GM23338 (cell line): ENCODE measurements at regions not wholly inside any gene's neighbourhood (a gene's known extent, or its start where the extent isn't known, plus 50 kb on each side); places are given as distances from the start of the nearest gene placed in this dataset.
A peak's percentile ranks its signal among the peaks of the same experiment; 100 is the strongest.

ENCODE experiments used
- ATAC-seq: fragments of 200-7000 bp; cut with Tn5 transposase; 3 replicates; pipeline ENCODE4 v1.9.1; 2020
- DNase-seq: peaks from one replicate; pipeline ENCODE4 v3.0.0-alpha.2; 2015; ENCODE audit warnings: low spot score
- H2AFZ ChIP-seq: fragments of 200-600 bp; sonication (generic); 2 replicates; pipeline ENCODE4 v1.8.0; 2016; ENCODE audit warnings: antibody characterized with exemption, mild to moderate bottlenecking, moderate library complexity
- H3F3A ChIP-seq: fragments of 200-600 bp; sonication (generic); replicated peaks from 2 replicates; pipeline ENCODE4 v1.8.0; 2017; ENCODE audit warnings: antibody characterized with exemption, mixed run types, low read depth
- H3K27ac ChIP-seq: fragments of 200-600 bp; sonication (generic); 2 replicates; pipeline ENCODE4 v1.6.1; 2016; ENCODE audit warnings: low read depth
- H3K27me3 ChIP-seq: fragments of 200-600 bp; sonication (generic); 2 replicates; pipeline ENCODE4 v1.8.0; 2016; ENCODE audit warnings: mild to moderate bottlenecking, mixed run types, moderate library complexity; ENCODE audit not compliant: insufficient read depth
- H3K36me3 ChIP-seq: fragments of 200-600 bp; sonication (generic); 2 replicates; pipeline ENCODE4 v1.8.0; 2016; ENCODE audit warnings: mild to moderate bottlenecking; ENCODE audit not compliant: insufficient read depth
- H3K4me1 ChIP-seq: fragments of 200-600 bp; sonication (generic); 2 replicates; pipeline ENCODE4 v1.8.0; 2016; ENCODE audit warnings: mild to moderate bottlenecking, moderate library complexity; ENCODE audit not compliant: insufficient read depth
- H3K4me2 ChIP-seq: fragments of 200-600 bp; sonication (generic); 2 replicates; pipeline ENCODE4 v1.7.1; 2017; ENCODE audit warnings: mixed run types
- H3K4me3 ChIP-seq: fragments of 200-600 bp; sonication (generic); 2 replicates; pipeline ENCODE4 v1.6.1; 2016; ENCODE audit warnings: mixed run types
- H3K79me2 ChIP-seq: fragments of 200-600 bp; sonication (generic); replicated peaks from 2 replicates; pipeline ENCODE4 v1.8.0; 2017; ENCODE audit warnings: mild to moderate bottlenecking; ENCODE audit not compliant: insufficient read depth
- H3K9me2 ChIP-seq: fragments of 200-600 bp; sonication (generic); 2 replicates; pipeline ENCODE4 v1.8.0; 2017; ENCODE audit not compliant: insufficient read depth
- H4K20me1 ChIP-seq: fragments of 200-600 bp; sonication (generic); replicated peaks from 2 replicates; pipeline ENCODE4 v1.8.0; 2017; ENCODE audit warnings: mild to moderate bottlenecking; ENCODE audit not compliant: insufficient read depth
- H3K27ac Mint-ChIP-seq: 2 replicates; pipeline ENCODE4 v1.8.0; 2020; ENCODE audit warnings: inconsistent platforms, mild to moderate bottlenecking, moderate library complexity, mixed read lengths
- H3K27me3 Mint-ChIP-seq: 3 replicates; pipeline ENCODE4 v1.8.0; 2022; ENCODE audit warnings: low read depth, mild to moderate bottlenecking, moderate library complexity, mixed read lengths, inconsistent platforms; ENCODE audit not compliant: insufficient read depth, poor library complexity
- H3K36me3 Mint-ChIP-seq: 3 replicates; pipeline ENCODE4 v1.8.0; 2021; ENCODE audit warnings: low read depth, mild to moderate bottlenecking, inconsistent platforms, moderate library complexity, mixed read lengths
- H3K4me1 Mint-ChIP-seq: 3 replicates; pipeline ENCODE4 v1.8.0; 2020; ENCODE audit warnings: mild to moderate bottlenecking, inconsistent platforms, mixed read lengths
- H3K4me3 Mint-ChIP-seq: 3 replicates; pipeline ENCODE4 v1.8.0; 2021; ENCODE audit warnings: moderate library complexity, mild to moderate bottlenecking, inconsistent platforms, mixed read lengths
- H3K9me3 Mint-ChIP-seq: 3 replicates; pipeline ENCODE4 v1.8.0; 2020; ENCODE audit warnings: moderate library complexity, mild to moderate bottlenecking, inconsistent platforms, mixed read lengths
- CREB1 ChIP-seq: fragments of 250-450 bp; sonication (Bioruptor Pico); IDR thresholded peaks from 2 replicates; pipeline ENCODE4 v1.5.0; 2020; ENCODE audit warnings: low read depth, mild to moderate bottlenecking, moderate library complexity
- ETS1 ChIP-seq: IDR thresholded peaks from 2 replicates; pipeline ENCODE4 v1.6.1; 2016; ENCODE audit warnings: antibody characterized with exemption
- EZH2 ChIP-seq: fragments of 200-600 bp; sonication (generic); IDR thresholded peaks from one replicate; pipeline ENCODE4 v1.8.0; 2017; ENCODE audit warnings: antibody characterized with exemption, mild to moderate bottlenecking, low read depth; ENCODE audit not compliant: unreplicated experiment
- EZH2phosphoT487 ChIP-seq: fragments of 200-600 bp; sonication (generic); IDR thresholded peaks from one replicate; pipeline ENCODE4 v1.8.1; 2018; ENCODE audit warnings: antibody characterized with exemption; ENCODE audit not compliant: unreplicated experiment
- JUNB ChIP-seq: IDR thresholded peaks from one replicate; pipeline ENCODE4 v1.6.1; 2016; ENCODE audit warnings: antibody characterized with exemption; ENCODE audit not compliant: unreplicated experiment
- NANOG ChIP-seq: IDR thresholded peaks from 2 replicates; pipeline ENCODE4 v1.6.1; 2016; ENCODE audit warnings: antibody characterized with exemption, borderline replicate concordance
- POLR2AphosphoS5 ChIP-seq: IDR thresholded peaks from 2 replicates; pipeline ENCODE4 v1.6.1; 2016; ENCODE audit warnings: antibody characterized with exemption, low read depth
- REST ChIP-seq: IDR thresholded peaks from one replicate; pipeline ENCODE4 v1.6.1; 2018; ENCODE audit warnings: antibody characterized with exemption; ENCODE audit not compliant: unreplicated experiment
- STAT1 ChIP-seq: IDR thresholded peaks from one replicate; pipeline ENCODE4 v1.6.1; 2016; ENCODE audit warnings: antibody characterized with exemption; ENCODE audit not compliant: unreplicated experiment
- ZNF114 ChIP-seq: fragments of 250-450 bp; sonication (Bioruptor Pico); IDR thresholded peaks from 2 replicates; pipeline ENCODE4 v1.5.0; 2020; ENCODE audit warnings: mild to moderate bottlenecking, moderate library complexity
- ZNF331 ChIP-seq: fragments of 250-450 bp; sonication (Bioruptor Pico); IDR thresholded peaks from 2 replicates; pipeline ENCODE4 v1.5.0; 2020; ENCODE audit warnings: low read depth, mild to moderate bottlenecking, moderate library complexity
- TF ChIP-seq, protein P1 (sequence below): fragments of 250-450 bp; sonication (Bioruptor Pico); IDR thresholded peaks from 2 replicates; pipeline ENCODE4 v1.5.0; 2020; ENCODE audit warnings: mild to moderate bottlenecking, moderate library complexity
- TF ChIP-seq, protein P2 (sequence below), 2 experiments: fragments of 200-600 bp in 1 of 2; sonication (generic) in 1 of 2; conservative IDR thresholded peaks; 2 replicates each; pipeline versions ENCODE4 v1.5.1 to v1.6.1; 2016 to 2017; ENCODE audit warnings: antibody characterized with exemption in 2 of 2, low read depth in 2 of 2, mild to moderate bottlenecking in 2 of 2, moderate library complexity in 1 of 2

DNA sequence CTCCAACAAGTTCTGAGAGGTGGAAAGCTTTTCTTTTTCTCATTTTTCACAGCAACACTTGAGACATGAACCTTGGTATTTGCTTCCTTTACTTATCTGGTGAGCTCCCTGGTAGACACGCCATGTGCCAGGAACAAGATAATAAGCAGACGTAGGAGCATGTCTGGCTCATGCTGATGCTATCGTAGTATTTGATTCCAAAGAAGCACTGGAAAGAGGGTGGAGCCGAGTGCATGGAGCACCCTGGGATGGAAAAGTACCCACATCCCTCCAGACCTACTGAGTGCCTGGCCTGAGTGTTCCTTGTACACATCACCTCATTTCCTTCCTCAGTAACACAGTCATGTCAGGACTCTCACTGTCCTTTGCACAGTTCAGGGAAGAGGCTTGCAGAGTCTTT is 231.0 kb downstream of the CBLN1 start:
- Mint-ChIP-seq H3K27ac (no peak overlapping the region), H3K36me3 (no peaks in the 10 kb centered on the region), H3K4me3 (no peak overlapping the region), H3K4me1 (peaks cover 3% of the 10 kb centered on the region), H3K9me3 (no peaks in the 10 kb centered on the region), H3K27me3 (peaks cover 6% of the 10 kb centered on the region)
- H3K4me1 ChIP-seq: peaks cover 3% of the 10 kb centered on the region
- 0 out of 2 replicates have a peak overlapping the region, but pooled peaks have one; percentile 43 for H2AFZ ChIP-seq
- H4K20me1 ChIP-seq: no peaks in the 10 kb centered on the region
- H3F3A ChIP-seq: no peaks in the 10 kb centered on the region
- H3K27me3 ChIP-seq: no peaks in the 10 kb centered on the region
- no peak for DNase-seq
- no peaks in the 10 kb centered on the region for H3K79me2 ChIP-seq
- H3K9me2 ChIP-seq: no peaks in the 10 kb centered on the region
- TF ChIP-seq ETS1: no peak
- no peak for TF ChIP-seq POLR2AphosphoS5
- no peak for TF ChIP-seq STAT1
- TF ChIP-seq, protein P1, sequence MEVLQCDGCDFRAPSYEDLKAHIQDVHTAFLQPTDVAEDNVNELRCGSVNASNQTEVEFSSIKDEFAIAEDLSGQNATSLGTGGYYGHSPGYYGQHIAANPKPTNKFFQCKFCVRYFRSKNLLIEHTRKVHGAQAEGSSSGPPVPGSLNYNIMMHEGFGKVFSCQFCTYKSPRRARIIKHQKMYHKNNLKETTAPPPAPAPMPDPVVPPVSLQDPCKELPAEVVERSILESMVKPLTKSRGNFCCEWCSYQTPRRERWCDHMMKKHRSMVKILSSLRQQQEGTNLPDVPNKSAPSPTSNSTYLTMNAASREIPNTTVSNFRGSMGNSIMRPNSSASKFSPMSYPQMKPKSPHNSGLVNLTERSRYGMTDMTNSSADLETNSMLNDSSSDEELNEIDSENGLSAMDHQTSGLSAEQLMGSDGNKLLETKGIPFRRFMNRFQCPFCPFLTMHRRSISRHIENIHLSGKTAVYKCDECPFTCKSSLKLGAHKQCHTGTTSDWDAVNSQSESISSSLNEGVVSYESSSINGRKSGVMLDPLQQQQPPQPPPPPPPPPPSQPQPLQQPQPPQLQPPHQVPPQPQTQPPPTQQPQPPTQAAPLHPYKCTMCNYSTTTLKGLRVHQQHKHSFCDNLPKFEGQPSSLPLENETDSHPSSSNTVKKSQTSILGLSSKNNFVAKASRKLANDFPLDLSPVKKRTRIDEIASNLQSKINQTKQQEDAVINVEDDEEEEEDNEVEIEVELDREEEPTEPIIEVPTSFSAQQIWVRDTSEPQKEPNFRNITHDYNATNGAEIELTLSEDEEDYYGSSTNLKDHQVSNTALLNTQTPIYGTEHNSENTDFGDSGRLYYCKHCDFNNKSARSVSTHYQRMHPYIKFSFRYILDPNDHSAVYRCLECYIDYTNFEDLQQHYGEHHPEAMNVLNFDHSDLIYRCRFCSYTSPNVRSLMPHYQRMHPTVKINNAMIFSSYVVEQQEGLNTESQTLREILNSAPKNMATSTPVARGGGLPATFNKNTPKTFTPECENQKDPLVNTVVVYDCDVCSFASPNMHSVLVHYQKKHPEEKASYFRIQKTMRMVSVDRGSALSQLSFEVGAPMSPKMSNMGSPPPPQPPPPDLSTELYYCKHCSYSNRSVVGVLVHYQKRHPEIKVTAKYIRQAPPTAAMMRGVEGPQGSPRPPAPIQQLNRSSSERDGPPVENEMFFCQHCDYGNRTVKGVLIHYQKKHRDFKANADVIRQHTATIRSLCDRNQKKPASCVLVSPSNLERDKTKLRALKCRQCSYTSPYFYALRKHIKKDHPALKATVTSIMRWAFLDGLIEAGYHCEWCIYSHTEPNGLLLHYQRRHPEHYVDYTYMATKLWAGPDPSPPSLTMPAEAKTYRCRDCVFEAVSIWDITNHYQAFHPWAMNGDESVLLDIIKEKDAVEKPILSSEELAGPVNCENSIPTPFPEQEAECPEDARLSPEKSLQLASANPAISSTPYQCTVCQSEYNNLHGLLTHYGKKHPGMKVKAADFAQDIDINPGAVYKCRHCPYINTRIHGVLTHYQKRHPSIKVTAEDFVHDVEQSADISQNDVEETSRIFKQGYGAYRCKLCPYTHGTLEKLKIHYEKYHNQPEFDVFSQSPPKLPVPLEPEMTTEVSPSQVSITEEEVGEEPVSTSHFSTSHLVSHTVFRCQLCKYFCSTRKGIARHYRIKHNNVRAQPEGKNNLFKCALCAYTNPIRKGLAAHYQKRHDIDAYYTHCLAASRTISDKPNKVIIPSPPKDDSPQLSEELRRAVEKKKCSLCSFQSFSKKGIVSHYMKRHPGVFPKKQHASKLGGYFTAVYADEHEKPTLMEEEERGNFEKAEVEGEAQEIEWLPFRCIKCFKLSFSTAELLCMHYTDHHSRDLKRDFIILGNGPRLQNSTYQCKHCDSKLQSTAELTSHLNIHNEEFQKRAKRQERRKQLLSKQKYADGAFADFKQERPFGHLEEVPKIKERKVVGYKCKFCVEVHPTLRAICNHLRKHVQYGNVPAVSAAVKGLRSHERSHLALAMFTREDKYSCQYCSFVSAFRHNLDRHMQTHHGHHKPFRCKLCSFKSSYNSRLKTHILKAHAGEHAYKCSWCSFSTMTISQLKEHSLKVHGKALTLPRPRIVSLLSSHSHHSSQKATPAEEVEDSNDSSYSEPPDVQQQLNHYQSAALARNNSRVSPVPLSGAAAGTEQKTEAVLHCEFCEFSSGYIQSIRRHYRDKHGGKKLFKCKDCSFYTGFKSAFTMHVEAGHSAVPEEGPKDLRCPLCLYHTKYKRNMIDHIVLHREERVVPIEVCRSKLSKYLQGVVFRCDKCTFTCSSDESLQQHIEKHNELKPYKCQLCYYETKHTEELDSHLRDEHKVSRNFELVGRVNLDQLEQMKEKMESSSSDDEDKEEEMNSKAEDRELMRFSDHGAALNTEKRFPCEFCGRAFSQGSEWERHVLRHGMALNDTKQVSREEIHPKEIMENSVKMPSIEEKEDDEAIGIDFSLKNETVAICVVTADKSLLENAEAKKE (CRISPR knock-in tag): no peak
- no peak for TF ChIP-seq ZNF114 (CRISPR knock-in tag)
- TF ChIP-seq EZH2phosphoT487: no peak
- TF ChIP-seq, protein P2, sequence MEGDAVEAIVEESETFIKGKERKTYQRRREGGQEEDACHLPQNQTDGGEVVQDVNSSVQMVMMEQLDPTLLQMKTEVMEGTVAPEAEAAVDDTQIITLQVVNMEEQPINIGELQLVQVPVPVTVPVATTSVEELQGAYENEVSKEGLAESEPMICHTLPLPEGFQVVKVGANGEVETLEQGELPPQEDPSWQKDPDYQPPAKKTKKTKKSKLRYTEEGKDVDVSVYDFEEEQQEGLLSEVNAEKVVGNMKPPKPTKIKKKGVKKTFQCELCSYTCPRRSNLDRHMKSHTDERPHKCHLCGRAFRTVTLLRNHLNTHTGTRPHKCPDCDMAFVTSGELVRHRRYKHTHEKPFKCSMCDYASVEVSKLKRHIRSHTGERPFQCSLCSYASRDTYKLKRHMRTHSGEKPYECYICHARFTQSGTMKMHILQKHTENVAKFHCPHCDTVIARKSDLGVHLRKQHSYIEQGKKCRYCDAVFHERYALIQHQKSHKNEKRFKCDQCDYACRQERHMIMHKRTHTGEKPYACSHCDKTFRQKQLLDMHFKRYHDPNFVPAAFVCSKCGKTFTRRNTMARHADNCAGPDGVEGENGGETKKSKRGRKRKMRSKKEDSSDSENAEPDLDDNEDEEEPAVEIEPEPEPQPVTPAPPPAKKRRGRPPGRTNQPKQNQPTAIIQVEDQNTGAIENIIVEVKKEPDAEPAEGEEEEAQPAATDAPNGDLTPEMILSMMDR (conservative IDR thresholded peaks at IDR 0.05; ENCODE audit: low read depth in 2 of 2): no peak
- TF ChIP-seq EZH2: no peak
- no peak for TF ChIP-seq ZNF331 (CRISPR knock-in tag)
- TF ChIP-seq NANOG: no peak
- TF ChIP-seq CREB1: no peak
- no peak for TF ChIP-seq REST
- no peak for TF ChIP-seq JUNB
- ATAC-seq: no peak
- H3K36me3 ChIP-seq: no peaks in the 10 kb centered on the region
- H3K4me3 ChIP-seq: no peak overlapping the region
- H3K4me2 ChIP-seq: no peak overlapping the region
- no peak overlapping the region for H3K27ac ChIP-seq
